DND-41 (cell line): ENCODE measurements at regions not wholly inside any gene's neighbourhood (a gene's known extent, or its start where the extent isn't known, plus 50 kb on each side); places are given as distances from the start of the nearest gene placed in this dataset.

ENCODE experiments used
- ATAC-seq: fragments of 200-7000 bp; cut with Tn5 transposase; 3 replicates; pipeline ENCODE4 v1.9.1; 2021; ENCODE audit warnings: low read depth; ENCODE audit not compliant: insufficient read depth
- DNase-seq: peaks from one replicate; pipeline ENCODE4 v3.0.0-alpha.2; 2020
- H2AFZ ChIP-seq: 2 replicates; pipeline ENCODE4 v1.6.0; 2012; ENCODE audit warnings: low read depth, low read length
- H3K27ac ChIP-seq: 2 replicates; pipeline ENCODE4 v1.5.1; 2012; ENCODE audit warnings: low read length, inconsistent platforms
- H3K27me3 ChIP-seq: fragments of 200-600 bp; sonication (generic); 2 replicates; pipeline ENCODE4 v1.6.0; 2012; ENCODE audit warnings: low read length, mild to moderate bottlenecking, inconsistent platforms; ENCODE audit not compliant: insufficient read depth, poor library complexity
- H3K36me3 ChIP-seq: 2 replicates; pipeline ENCODE4 v1.5.1; 2012; ENCODE audit warnings: low read length, inconsistent platforms; ENCODE audit not compliant: insufficient read depth
- H3K4me1 ChIP-seq: 2 replicates; pipeline ENCODE4 v1.5.1; 2012; ENCODE audit warnings: mild to moderate bottlenecking, low read length; ENCODE audit not compliant: insufficient read depth
- H3K4me2 ChIP-seq: 2 replicates; pipeline ENCODE4 v1.6.0; 2012; ENCODE audit warnings: mild to moderate bottlenecking, moderate library complexity, low read length, inconsistent platforms; ENCODE audit not compliant: insufficient read depth
- H3K4me3 ChIP-seq, 2 experiments: fragments of 200-600 bp in 1 of 2; shearing (Covaris generic) in 1 of 2; 2 replicates each; pipeline ENCODE4 v1.5.1; 2012 to 2016; ENCODE audit warnings: inconsistent platforms in 2 of 2, low read length in 2 of 2, mild to moderate bottlenecking in 2 of 2, low read depth in 1 of 2, moderate library complexity in 1 of 2
- H3K79me2 ChIP-seq: 2 replicates; pipeline ENCODE4 v1.6.0; 2012; ENCODE audit warnings: low read length, inconsistent platforms; ENCODE audit not compliant: insufficient read depth
- H3K9ac ChIP-seq: 2 replicates; pipeline ENCODE4 v1.6.0; 2012; ENCODE audit warnings: low read depth, mild to moderate bottlenecking, inconsistent platforms, low read length, moderate library complexity
- H3K9me3 ChIP-seq: 2 replicates; pipeline ENCODE4 v1.5.1; 2012; ENCODE audit warnings: low read length, moderate library complexity, mild to moderate bottlenecking, inconsistent platforms; ENCODE audit not compliant: insufficient read depth, severe bottlenecking
- H4K20me1 ChIP-seq: 2 replicates; pipeline ENCODE4 v1.6.0; 2012; ENCODE audit warnings: low read length; ENCODE audit not compliant: insufficient read depth
- EZH2 ChIP-seq: IDR thresholded peaks from 3 replicates; pipeline ENCODE4 v1.6.1; 2012; ENCODE audit warnings: borderline replicate concordance, low read depth, mild to moderate bottlenecking, moderate library complexity, low read length, inconsistent platforms; ENCODE audit not compliant: severe bottlenecking
- TF ChIP-seq, protein P1 (sequence below): IDR thresholded peaks from 2 replicates; pipeline ENCODE4 v1.5.1; 2012; ENCODE audit warnings: borderline replicate concordance, low read length, moderate library complexity, mild to moderate bottlenecking; ENCODE audit not compliant: poor library complexity, severe bottlenecking; ENCODE audit errors: extremely low read depth

DNA sequence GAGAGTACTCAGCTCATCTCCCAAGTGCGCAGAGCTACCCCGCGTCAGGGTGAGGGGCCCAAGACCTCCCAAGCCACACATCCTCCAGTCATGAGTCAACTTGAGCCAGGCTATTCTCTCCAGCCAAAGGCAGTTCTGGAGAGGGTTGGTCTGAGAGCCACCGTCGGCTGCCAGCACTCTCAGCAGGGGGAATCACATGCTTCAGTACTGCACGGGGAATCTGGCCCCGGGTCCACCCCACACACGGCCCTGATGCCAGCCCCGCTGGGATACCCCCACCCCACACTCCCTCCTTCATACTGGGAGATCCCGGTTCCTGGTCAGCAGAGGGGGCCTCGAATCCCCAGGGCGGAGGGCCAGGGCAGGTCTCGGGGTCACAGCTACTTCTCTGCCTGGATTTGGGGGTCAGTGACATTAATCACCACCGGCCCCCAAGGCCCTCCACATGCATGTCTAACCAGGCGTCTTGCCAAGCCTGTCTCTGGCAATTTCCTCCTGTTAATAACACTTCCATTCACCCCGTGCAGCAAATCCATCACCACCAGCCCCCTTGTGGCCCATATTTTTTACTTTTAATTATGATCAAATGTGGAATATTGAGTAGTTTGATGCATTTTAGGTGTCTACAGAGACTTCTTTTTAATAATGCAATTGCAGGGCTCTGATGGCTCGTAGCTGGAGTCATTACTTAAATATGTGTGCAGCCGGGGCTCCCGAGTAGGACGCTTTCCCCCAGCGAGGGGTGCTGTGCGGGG lies 102.9 kb upstream of the PPP1R26 start:
- H3K27ac ChIP-seq: no peak overlapping the region
- H3K79me2 ChIP-seq: no peaks in the 10 kb centered on the region
- no peak for TF ChIP-seq EZH2
- no peaks in the 10 kb centered on the region for H3K27me3 ChIP-seq
- H3K9me3 ChIP-seq: no peaks in the 10 kb centered on the region
- H3K4me3 ChIP-seq: no peak overlapping the region
- DNase-seq (no peak), ATAC-seq (no peak)
- no peak overlapping the region for H3K4me2 ChIP-seq
- H3K4me1 ChIP-seq: no peaks in the 10 kb centered on the region
- H3K9ac ChIP-seq: no peak overlapping the region
- H4K20me1 ChIP-seq: no peaks in the 10 kb centered on the region
- H2AFZ ChIP-seq: no peak overlapping the region
- H3K36me3 ChIP-seq: no peaks in the 10 kb centered on the region

DNA sequence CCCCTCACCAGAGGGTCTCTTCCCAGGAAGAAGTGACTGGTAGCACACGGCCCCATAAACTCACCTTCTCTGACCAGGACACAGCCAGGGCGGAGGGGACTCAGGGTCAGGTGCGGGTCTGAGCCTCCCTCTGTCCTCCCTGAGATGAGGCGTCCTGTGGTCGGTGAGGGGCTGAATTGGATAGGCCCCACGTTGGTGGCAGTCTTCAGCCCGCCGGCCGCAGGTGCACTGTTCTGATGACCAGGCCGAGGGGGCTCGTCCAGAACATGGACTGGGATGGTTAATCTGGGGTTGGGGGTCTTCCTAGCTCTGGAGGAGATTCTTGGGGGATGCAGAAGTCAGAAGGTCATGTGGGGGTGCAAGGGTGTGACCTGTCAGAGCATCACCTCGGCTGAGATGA lies 102.2 kb upstream of the PPP1R26 start:
- H3K27me3 ChIP-seq: no peaks in the 10 kb centered on the region
- H2AFZ ChIP-seq: no peak overlapping the region
- no peaks in the 10 kb centered on the region for H3K9me3 ChIP-seq
- no peak for TF ChIP-seq EZH2
- TF ChIP-seq, protein P1, sequence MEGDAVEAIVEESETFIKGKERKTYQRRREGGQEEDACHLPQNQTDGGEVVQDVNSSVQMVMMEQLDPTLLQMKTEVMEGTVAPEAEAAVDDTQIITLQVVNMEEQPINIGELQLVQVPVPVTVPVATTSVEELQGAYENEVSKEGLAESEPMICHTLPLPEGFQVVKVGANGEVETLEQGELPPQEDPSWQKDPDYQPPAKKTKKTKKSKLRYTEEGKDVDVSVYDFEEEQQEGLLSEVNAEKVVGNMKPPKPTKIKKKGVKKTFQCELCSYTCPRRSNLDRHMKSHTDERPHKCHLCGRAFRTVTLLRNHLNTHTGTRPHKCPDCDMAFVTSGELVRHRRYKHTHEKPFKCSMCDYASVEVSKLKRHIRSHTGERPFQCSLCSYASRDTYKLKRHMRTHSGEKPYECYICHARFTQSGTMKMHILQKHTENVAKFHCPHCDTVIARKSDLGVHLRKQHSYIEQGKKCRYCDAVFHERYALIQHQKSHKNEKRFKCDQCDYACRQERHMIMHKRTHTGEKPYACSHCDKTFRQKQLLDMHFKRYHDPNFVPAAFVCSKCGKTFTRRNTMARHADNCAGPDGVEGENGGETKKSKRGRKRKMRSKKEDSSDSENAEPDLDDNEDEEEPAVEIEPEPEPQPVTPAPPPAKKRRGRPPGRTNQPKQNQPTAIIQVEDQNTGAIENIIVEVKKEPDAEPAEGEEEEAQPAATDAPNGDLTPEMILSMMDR: no peak
- H3K4me2 ChIP-seq: no peak overlapping the region
- no peak overlapping the region for H3K9ac ChIP-seq
- no peak for ATAC-seq
- no peak for DNase-seq
- no peaks in the 10 kb centered on the region for H3K4me1 ChIP-seq
- no peaks in the 10 kb centered on the region for H3K79me2 ChIP-seq
- H3K27ac ChIP-seq: no peak overlapping the region
- no peaks in the 10 kb centered on the region for H3K36me3 ChIP-seq
- H3K4me3 ChIP-seq: no peak overlapping the region
- H4K20me1 ChIP-seq: no peaks in the 10 kb centered on the region

DNA sequence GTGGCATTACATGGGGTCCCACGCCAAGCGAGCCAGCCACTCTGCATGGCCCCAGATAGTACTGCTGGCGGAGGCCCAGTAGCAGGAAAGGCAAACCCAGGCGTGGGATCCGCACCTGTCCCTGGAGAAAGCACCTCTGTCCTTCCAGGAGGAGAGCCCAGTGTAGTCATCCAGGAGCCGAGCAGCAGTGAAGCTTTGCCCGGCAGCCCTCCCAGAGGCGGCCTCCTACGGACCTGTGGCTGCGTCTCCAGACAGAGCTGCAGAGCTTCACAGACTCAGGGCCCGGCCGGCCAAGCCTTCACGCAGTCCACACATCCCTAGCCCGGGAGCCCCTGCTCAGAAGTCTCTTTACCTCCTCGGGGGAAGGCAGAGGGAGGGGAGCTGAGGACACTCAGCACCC lies 100.8 kb upstream of the PPP1R26 start:
- no peaks in the 10 kb centered on the region for H3K27me3 ChIP-seq
- H3K4me3 ChIP-seq: no peak overlapping the region
- H3K27ac ChIP-seq: no peak overlapping the region
- no peaks in the 10 kb centered on the region for H3K9me3 ChIP-seq
- TF ChIP-seq EZH2: no peak
- TF ChIP-seq, protein P1: no peak
- H4K20me1 ChIP-seq: no peaks in the 10 kb centered on the region
- H3K4me2 ChIP-seq: no peak overlapping the region
- H3K9ac ChIP-seq: no peak overlapping the region
- no peak for ATAC-seq
- H3K79me2 ChIP-seq: no peaks in the 10 kb centered on the region
- no peak overlapping the region for H2AFZ ChIP-seq
- no peak for DNase-seq
- H3K4me1 ChIP-seq: no peaks in the 10 kb centered on the region
- H3K36me3 ChIP-seq: no peaks in the 10 kb centered on the region

DNA sequence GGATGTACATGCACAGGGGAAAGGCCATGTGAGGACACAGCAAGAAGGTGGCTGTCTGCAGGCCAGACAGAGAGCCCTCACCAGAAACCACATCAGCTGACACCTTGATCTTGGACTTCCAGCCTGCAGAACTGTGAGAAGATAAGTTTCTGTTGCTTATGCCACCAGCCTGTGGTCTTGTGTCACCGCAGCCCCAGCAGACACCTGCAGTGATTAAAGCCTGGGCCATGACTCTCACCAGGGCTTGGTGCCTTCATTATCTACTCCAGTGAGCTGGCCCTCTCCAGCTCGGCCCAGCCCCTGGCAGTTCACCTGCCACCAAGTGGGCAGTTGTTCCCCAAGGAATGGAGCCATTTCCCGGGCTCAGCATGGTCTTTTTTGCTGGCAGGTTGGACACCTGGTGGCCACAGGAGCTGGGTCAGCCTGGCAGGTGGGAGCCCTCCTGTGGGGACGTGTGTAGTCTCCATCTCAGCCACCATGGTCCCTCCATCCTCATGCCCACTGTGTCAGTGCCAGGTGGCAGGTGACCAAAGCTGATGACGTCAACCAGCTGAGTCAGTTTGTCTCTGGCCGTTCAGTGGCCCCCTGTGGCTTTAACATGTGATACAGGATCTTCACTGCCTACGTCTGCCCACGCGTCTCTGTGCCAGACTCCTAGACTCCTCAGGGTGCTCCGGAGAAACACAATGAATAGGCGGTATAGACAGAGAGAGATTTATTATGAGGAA lies 99.9 kb upstream of the PPP1R26 start:
- DNase-seq: no peak
- H3K9me3 ChIP-seq: no peaks in the 10 kb centered on the region
- no peak for TF ChIP-seq EZH2
- TF ChIP-seq, protein P1: no peak

More for the DNA sequence above, 99.9 kb upstream of the PPP1R26 start:
- H3K4me1 ChIP-seq: no peaks in the 10 kb centered on the region
- no peak for ATAC-seq
- H3K36me3 ChIP-seq: no peaks in the 10 kb centered on the region
- H3K27ac ChIP-seq: no peak overlapping the region
- H3K4me3 ChIP-seq: no peak overlapping the region
- H4K20me1 ChIP-seq: no peaks in the 10 kb centered on the region
- H3K27me3 ChIP-seq: no peaks in the 10 kb centered on the region
- no peaks in the 10 kb centered on the region for H3K79me2 ChIP-seq
- no peak overlapping the region for H2AFZ ChIP-seq
- no peak overlapping the region for H3K4me2 ChIP-seq
- no peak overlapping the region for H3K9ac ChIP-seq
